Muscle of leg (tissue), 3 donors: ENCODE measurements at regions not wholly inside any gene's neighbourhood (a gene's known extent, or its start where the extent isn't known, plus 50 kb on each side); places are given as distances from the start of the nearest gene placed in this dataset.

Experiments
- DNase-seq: peaks from one replicate; pipeline ENCODE4 v3.0.0; 2013
- H3K27ac ChIP-seq: one replicate; pipeline ENCODE4 v1.5.1; 2013; ENCODE audit warnings: mild to moderate bottlenecking, low read length, control low read depth
- H3K27me3 ChIP-seq: one replicate; pipeline ENCODE4 v1.6.1; 2013; ENCODE audit warnings: low read length; ENCODE audit not compliant: control insufficient read depth, insufficient read depth
- H3K36me3 ChIP-seq: one replicate; pipeline ENCODE4 v1.6.1; 2013; ENCODE audit warnings: low read length; ENCODE audit not compliant: control insufficient read depth, insufficient read depth
- H3K4me1 ChIP-seq: one replicate; pipeline ENCODE4 v1.6.1; 2013; ENCODE audit warnings: low read length; ENCODE audit not compliant: control insufficient read depth, insufficient read depth
- H3K4me3 ChIP-seq: one replicate; pipeline ENCODE4 v1.5.1; 2013; ENCODE audit warnings: low read length, control low read depth
- H3K9me3 ChIP-seq: replicated peaks from 2 replicates; pipeline ENCODE4 v1.6.1; 2013; ENCODE audit warnings: low read depth, low read length; ENCODE audit not compliant: control insufficient read depth
- WGBS: methylation state at CpG from one replicate; pipeline ENCODE4 v1.1.5; 2013; ENCODE audit warnings: missing lambda C conversion rate; ENCODE audit not compliant: insufficient coverage; 5-methylcytosine and 5-hydroxymethylcytosine counted together

DNA sequence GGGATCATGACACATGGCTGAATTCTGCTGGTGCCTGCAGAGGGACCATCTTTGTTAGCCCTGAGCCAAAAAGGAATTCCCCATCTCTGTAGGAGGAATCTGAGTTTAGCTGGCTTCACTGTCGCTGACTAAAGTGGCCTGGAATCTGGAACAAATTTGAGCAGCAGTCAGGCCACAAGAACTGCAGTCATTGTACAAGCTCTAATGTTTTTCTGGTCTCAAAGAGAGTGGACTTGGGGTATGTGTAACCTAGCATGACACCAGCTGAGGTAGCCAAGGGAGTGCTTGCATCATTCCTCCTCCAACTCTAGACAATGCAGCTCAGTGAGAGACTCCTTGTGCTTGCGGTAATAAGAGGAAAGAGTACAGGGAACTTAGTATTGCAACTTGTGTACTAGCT, 539.1 kb upstream of the LRRTM4 start:
- Histone ChIP-seq H3K4me3 (no peak overlapping the region), H3K4me1 (peaks cover 4% of the 10 kb centered on the region), H3K9me3 (no peaks in the 10 kb centered on the region), H3K36me3 (no peaks in the 10 kb centered on the region), H3K27me3 (no peaks in the 10 kb centered on the region), H3K27ac (no peak overlapping the region)
- DNase-seq, result peak; percentile 43
- WGBS, result 67% methylated on average over 2 of the region's 2 CpGs

DNA sequence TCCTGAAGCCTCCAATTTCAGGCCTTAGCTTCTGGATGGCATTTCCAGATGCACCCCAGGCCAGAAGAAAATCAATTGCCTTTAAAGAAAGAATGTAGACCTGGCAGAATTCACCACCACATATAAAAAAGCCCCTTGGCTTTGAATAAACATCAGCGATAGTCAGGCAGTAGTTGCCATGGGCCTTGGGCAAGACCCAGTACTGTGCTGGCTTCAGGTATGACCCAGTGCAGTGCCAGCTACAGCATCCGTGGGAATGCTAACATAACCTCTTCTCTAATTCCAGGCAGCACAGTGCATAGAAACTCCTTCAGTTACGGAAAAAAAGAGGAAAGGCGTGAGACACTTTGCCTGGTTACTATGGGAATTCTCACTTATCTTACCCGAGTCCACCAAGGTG, 539.6 kb upstream of the LRRTM4 start:
- Histone ChIP-seq H3K9me3 (no peaks in the 10 kb centered on the region), H3K4me3 (no peak overlapping the region), H3K36me3 (no peaks in the 10 kb centered on the region), H3K27me3 (no peaks in the 10 kb centered on the region), H3K27ac (no peak overlapping the region), H3K4me1 (peaks cover 4% of the 10 kb centered on the region)
- no peak for DNase-seq
- 51% methylated on average over 4 of the region's 5 CpGs for WGBS

DNA sequence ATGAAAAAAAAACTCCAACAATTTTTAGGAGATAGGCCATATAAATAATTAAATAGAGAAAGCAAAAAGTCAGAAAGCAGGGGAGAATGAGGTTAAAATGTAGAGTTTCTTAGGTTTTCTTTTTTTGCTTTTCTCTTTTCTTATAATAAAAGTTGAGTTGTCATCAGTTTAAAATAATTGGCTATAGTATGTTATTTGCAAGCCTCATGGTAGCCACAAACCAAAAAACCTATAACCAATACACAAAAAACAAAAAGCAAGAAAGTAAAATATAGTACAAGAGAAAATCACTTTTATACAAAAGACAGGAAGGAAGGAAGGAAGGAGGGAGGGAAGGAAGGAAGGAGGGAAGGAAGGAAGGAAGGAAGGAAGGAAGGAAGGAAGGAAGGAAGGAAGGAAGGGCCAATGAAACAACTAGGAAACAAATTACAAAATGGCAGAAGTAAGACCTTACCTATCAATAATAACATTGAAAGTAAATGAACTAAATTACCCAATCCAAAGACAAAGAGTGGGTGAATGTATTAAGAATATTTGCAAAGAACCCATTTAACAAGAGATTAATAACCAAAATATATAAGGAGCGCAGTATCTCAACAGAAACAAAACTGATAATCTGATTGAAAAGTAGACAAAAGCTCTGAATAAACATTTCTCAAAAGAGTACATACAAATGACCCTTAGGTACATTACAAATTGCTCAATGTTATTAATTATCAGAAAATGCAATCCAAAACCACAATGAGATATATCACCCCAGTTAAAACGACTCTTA, 541.3 kb upstream of the LRRTM4 start:
- Histone ChIP-seq H3K36me3 (no peaks in the 10 kb centered on the region), H3K27me3 (no peaks in the 10 kb centered on the region), H3K4me1 (peaks cover 4% of the 10 kb centered on the region), H3K27ac (no peak overlapping the region), H3K4me3 (no peak overlapping the region), H3K9me3 (no peaks in the 10 kb centered on the region)
- no CpG with 5 or more reads among the region's 2 CpGs for WGBS
- no peak for DNase-seq

DNA sequence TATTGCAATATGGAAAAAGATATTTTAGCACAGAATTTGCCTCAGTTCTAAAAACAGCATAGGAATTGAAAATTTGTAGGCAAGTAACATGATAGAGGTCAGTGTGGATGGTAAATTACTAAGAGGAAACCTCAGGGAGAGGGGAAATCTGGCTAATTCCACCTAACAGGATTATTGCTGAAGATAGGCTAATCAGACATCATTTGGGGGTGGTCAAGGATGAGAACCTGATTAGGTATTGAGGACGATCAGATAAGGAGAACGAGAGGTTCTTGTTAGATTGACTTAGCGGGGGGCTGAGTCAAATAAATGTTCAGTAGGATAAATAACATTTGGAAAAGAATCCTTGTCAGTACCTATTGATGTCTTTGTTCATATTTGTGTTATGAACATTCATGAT, 543.2 kb upstream of the LRRTM4 start:
- Histone ChIP-seq H3K36me3 (no peaks in the 10 kb centered on the region), H3K9me3 (no peaks in the 10 kb centered on the region), H3K27ac (no peak overlapping the region), H3K27me3 (no peaks in the 10 kb centered on the region), H3K4me3 (no peak overlapping the region), H3K4me1 (peaks cover 4% of the 10 kb centered on the region)
- DNase-seq, result no peak
- WGBS, result no CpG with 5 or more reads among the region's 3 CpGs

DNA sequence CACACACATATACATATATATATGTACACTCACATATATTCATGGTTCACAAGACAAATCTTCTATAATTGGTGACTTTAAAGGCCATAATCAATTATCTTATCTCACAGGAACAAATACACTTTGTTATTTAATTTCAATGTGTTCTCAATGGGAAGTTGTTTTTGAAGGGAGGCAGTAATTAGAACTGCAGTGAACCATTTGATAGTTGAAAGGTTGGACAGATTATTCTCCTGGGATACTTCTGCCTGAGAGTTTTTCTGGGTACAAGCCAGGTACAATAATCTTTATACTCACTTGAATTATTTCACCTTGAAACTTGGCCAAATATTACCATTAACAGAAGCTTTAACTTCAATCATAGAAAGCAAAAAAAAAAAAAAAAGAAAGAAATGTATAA, 546.6 kb upstream of the LRRTM4 start:
- H3K9me3 ChIP-seq, result no peaks in the 10 kb centered on the region
- no peaks in the 10 kb centered on the region for H3K27me3 ChIP-seq
- no peak overlapping the region for H3K4me3 ChIP-seq
- H3K36me3 ChIP-seq, result no peaks in the 10 kb centered on the region
- H3K27ac ChIP-seq, result no peak overlapping the region
- DNase-seq, result peak; percentile 5
- no peaks in the 10 kb centered on the region for H3K4me1 ChIP-seq

DNA sequence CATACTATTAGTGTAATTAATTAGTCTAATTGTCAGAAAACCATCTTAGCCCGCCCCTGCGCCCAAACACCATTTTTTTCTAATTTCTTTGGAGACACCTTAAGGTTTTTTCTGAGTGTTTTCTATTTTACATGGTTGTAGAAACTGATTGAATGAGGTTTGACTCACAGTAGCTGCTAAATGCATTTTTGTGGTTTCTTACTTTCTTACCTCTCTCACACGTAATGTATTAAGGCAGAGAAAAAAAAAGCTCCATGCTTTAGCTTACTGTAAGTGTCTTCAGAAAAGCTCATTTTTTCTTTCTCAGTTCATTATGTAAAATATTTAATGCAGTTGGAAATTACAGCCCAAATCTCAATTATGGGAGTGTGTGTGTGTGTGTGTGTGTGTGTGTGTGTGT, 548.5 kb upstream of the LRRTM4 start:
- H3K27ac ChIP-seq, result no peak overlapping the region
- no peak for DNase-seq
- no peaks in the 10 kb centered on the region for H3K4me1 ChIP-seq
- H3K36me3 ChIP-seq, result no peaks in the 10 kb centered on the region
- no CpG with 5 or more reads among the region's 3 CpGs for WGBS
- H3K4me3 ChIP-seq, result no peak overlapping the region
- H3K9me3 ChIP-seq, result no peaks in the 10 kb centered on the region
- no peaks in the 10 kb centered on the region for H3K27me3 ChIP-seq

DNA sequence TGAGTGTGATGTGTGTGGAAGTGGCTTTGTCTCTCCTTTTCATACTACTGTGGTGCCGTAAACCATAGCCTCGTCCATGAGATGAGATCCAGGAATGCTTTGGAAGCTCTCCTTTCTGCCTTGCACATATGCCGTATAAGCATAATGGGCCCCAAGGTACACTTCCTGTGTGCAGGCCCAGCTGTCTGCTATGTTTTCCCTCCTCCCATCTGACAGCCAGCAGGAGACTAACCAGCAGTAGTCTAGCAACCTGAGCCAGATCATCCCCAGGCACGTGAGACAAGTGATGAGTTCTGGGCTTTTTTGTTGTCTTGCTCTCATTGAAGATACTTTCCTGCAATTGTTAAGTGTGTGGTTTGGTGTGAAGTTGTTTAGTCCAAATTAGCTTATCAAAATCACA, 555.5 kb upstream of the LRRTM4 start:
- H3K4me1 ChIP-seq, result no peaks in the 10 kb centered on the region
- no CpG with 5 or more reads among the region's 4 CpGs for WGBS
- no peaks in the 10 kb centered on the region for H3K36me3 ChIP-seq
- peaks cover 3% of the 10 kb centered on the region for H3K9me3 ChIP-seq
- H3K27ac ChIP-seq, result no peak overlapping the region
- peak; percentile 48 for DNase-seq
- H3K27me3 ChIP-seq, result no peaks in the 10 kb centered on the region
- H3K4me3 ChIP-seq, result no peak overlapping the region

DNA sequence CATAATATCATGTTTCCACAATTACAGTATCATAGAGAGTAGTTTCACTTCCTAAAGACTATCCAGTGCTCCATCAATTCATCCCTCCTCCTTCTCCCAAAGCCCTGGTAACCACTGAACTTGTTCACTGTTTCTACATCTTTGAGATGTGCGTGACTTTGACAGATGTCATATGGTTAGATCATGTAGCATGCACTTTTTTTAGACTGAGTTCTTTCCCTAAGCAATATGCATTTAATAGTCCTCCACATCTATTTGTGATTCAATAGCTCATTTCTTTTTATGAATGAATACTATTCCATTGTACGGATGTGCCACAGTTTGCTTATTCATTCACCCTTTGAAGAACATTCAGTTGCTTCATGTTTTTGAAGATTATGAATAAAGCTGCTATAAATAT, 560.4 kb upstream of the LRRTM4 start:
- H3K27me3 ChIP-seq, result no peaks in the 10 kb centered on the region
- no peak overlapping the region for H3K27ac ChIP-seq
- no peak for DNase-seq
- H3K9me3 ChIP-seq, result no peaks in the 10 kb centered on the region
- H3K4me1 ChIP-seq, result no peaks in the 10 kb centered on the region
- no CpG with 5 or more reads among the region's 2 CpGs for WGBS
- no peak overlapping the region for H3K4me3 ChIP-seq
- no peaks in the 10 kb centered on the region for H3K36me3 ChIP-seq

DNA sequence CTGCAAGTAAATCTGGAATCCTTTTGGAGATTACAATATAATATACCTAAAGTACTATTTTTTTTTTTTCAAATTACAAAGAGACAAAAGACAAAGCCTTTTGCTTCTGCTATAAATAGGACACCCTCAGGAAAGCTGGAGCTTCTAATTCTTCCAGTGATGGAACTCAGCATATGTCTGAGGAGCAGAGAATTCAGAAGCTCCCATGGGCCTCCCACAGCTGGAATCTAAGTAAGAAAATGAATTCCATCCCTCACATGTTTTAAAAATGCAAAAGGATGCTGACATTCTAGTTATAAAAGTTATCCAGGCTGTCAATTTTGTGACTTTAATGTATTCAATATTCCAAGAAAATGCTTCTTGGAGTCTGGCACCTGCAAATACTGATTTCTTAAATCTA, 571.3 kb upstream of the LRRTM4 start:
- peak; percentile 81 for DNase-seq
- Histone ChIP-seq H3K4me1 (no peaks in the 10 kb centered on the region), H3K4me3 (no peak overlapping the region), H3K36me3 (no peaks in the 10 kb centered on the region), H3K27me3 (no peaks in the 10 kb centered on the region), H3K27ac (no peak overlapping the region), H3K9me3 (no peaks in the 10 kb centered on the region)

DNA sequence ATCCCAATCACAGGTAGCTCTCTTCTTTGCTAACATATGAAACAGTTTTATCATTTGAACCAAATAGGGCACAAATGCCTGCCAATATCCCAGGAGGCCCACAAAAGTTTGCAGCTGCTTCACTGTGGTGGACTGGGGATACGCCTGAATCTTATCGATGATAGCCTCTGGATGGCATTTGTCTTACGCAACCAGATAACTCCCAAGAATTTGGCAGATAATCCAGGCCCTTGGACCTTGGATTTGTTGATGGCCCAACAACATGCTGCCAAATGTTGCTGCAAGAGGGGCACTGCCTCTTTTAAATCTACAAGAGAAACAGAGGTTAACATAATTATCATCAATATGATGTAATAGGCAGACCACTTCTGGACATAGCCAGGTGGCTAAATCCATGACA, 587.1 kb upstream of the LRRTM4 start:
- 87% methylated on average over 3 of the region's 3 CpGs for WGBS
- Histone ChIP-seq H3K36me3 (no peaks in the 10 kb centered on the region), H3K4me1 (no peaks in the 10 kb centered on the region), H3K4me3 (no peak overlapping the region), H3K27me3 (no peaks in the 10 kb centered on the region), H3K27ac (no peak overlapping the region), H3K9me3 (peaks cover 19% of the 10 kb centered on the region)
- no peak for DNase-seq

DNA sequence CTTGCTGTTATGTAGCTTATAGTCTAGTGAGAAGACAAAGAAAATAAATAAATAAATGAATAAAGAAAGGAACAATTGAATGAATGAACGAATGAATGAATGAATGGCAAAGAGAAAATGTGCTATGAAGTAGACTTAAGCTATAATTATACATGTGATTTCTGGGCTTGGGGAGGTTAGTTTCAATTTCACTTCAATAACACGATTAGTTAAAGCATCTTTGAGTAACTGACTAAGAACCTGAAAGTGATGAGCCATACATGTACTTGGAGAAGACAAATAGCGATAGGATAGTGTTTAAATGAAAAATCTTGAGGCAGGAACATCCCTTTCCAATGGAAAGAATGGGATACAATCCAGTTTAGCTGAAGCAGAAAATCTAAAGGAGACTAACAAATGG, 593.1 kb upstream of the LRRTM4 start:
- WGBS, result 91% methylated on average over 1 of the region's 3 CpGs
- H3K27ac ChIP-seq, result no peak overlapping the region
- no peaks in the 10 kb centered on the region for H3K27me3 ChIP-seq
- H3K4me3 ChIP-seq, result no peak overlapping the region
- no peaks in the 10 kb centered on the region for H3K9me3 ChIP-seq
- no peaks in the 10 kb centered on the region for H3K36me3 ChIP-seq
- DNase-seq, result no peak
- peaks cover 2% of the 10 kb centered on the region for H3K4me1 ChIP-seq
